GM18502 (cell line): ENCODE measurements at regions not wholly inside any gene's neighbourhood (a gene's known extent, or its start where the extent isn't known, plus 50 kb on each side); places are given as distances from the start of the nearest gene placed in this dataset.

Experiments used
- ATAC-seq: cut with Tn5 transposase; IDR thresholded peaks from one replicate; pipeline ENCODE4 v1.9.1; 2021; ENCODE audit warnings: mild to moderate bottlenecking; ENCODE audit not compliant: unreplicated experiment, poor library complexity

GRCh38 chr15:94943888-94944287, 712.5 kb downstream of the MCTP2 start:
- no peak for ATAC-seq

DNA sequence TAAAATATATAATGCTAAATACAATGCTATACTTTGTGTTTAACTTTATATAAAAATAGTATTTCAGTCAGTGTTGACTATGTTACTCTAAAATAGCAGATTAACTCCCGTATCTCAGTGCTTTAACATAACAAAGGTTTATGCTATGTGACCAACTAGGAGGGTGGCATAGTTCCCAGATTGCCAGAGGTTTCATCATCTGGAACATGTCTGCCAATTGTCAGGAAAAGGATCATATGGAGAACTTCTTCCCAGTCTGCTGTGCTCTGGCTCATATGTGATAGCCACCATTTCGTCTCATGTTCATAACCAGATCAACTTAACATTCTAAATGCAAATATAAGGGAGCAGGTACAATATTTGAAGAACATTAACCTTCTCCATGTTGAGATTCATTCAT, 720.2 kb downstream of the MCTP2 start:
- ATAC-seq, result no peak

DNA sequence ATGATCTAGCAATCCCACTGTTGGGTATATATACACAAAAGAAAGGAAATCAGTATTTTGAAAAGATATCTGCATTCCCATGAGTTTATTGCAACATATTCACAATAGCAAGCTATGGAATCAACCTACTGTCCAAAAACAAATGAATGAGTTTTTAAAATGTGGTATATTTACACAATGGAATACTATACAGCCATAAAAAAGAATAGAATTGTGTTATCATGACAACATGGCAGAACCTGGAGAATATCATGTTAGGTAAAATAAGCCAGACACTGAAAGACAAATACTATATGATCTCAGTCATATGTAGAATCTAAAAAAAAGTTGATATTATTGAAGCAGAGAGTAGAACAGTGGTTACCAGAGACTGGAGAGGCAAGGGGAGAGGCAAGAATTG, 732.6 kb downstream of the MCTP2 start:
- ATAC-seq, result no peak

- ATAC-seq, result no peak
These were observed 734.2 kb downstream of the MCTP2 start for GRCh38 chr15:94965593-94965992.

- no peak for ATAC-seq
These were observed 736.8 kb downstream of the MCTP2 start for GRCh38 chr15:94968133-94968532.

DNA sequence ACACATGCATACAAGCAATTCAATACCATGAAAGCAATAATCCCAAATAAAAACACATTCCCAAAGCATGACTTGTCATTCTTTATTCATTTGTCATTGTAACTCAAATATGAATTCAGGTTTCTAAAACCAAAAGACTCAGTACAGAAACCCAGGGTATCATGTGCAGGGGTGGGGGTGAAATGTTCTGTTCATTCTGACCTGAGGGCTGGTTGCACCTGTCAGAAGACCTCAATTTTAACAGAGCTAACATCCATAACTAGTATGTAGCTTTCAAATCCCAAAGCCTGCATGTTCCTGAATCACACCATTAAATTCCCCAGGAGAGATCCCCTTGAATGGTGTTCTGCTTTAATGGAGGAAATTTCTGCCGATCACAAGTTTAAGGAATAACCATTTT, 738.7 kb downstream of the MCTP2 start:
- ATAC-seq, result no peak

DNA sequence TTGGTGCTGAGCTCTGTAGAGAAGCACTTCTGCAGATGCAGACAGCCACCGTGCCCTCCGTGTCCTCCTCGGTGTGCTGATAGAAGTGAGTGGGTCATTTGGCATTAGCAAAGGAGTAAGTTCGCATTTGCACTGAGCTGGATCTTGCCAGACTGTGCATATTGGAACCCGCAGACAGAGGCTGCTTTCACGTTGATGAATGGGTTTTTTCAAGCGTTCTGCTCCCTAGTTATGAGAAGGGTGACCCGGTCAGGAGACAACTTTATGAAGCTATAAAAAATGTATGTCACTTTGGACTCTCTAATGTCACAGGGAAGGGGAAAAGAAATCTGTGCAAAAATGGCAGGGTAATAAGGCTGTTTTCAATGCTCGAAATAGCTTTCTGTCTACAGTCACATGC, 739.4 kb downstream of the MCTP2 start:
- no peak for ATAC-seq

- no peak for ATAC-seq
These were observed 741.0 kb downstream of the MCTP2 start for GRCh38 chr15:94972314-94972713.

DNA sequence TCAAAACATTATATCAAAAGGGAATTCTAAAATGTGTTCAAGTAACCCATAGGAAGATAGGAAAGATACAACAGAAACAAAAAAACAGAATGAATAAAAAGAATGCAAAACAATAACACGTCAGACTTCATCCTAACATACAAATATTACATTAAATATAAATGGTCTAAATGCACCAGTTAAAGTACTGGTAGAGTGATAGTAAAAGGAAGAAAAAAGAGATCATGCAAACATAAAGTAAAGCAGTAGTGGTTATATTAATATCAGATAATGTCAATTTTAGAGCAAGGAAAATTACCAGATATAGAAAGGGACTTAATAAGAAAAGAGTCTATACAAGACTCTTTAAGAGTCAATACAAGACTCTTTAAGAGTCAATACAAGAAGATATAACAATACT, 755.7 kb downstream of the MCTP2 start:
- ATAC-seq, result no peak

DNA sequence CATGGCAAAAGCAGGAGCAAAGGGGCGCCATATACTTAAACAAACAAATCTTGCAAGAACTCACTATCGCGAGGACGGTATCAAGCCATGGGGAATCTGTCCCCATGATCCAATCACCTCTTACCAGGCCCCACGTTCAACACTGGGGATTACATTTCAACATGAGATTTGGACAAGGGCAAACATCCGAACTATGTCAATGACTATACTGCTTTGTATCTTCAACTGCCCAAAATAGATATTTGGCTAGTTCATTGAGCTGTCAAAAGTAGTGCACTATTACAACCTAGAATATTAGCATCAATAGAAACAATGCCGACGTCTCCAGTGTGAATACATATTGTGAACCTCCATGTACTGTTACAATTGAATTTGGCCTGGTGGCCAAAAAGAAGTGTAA, 760.4 kb downstream of the MCTP2 start:
- ATAC-seq, result no peak

GRCh38 chr15:95009635-95010034, 778.3 kb downstream of the MCTP2 start:
- ATAC-seq, result no peak

GRCh38 chr15:95013381-95013780, 782.0 kb downstream of the MCTP2 start:
- no peak for ATAC-seq

DNA sequence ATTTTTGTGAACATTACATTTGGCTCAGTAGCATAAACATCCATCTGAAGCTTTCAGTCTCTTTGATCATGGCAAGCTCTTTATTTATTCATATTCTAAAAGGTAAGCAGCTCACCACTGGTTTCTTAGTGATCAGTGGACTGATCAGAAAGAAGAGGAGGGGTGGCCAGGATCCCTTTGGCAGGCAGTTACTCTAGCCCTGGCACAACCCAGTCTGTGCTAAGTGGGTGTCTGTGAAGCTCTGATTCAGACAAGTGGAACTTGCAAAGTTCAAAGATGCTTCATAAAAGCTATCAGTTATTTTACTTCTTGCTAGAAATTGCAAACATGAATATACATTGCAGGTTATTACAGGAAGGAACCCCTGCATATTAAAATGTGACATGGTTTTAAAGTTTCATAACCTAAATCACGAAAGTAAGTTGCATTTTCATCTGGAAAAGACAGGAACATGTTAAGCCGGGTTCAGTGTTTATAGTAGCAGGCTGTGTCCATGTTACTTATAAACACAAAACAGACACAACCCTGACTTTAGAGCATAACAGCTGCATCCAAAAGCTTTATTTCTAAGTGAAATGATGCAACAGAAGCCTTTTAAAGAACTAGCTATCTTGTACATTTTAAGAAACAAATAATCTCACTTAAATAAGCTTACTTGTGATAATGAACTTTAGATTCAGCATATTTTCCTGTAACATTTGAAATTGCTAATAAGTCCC, 785.3 kb downstream of the MCTP2 start:
- no peak for ATAC-seq

DNA sequence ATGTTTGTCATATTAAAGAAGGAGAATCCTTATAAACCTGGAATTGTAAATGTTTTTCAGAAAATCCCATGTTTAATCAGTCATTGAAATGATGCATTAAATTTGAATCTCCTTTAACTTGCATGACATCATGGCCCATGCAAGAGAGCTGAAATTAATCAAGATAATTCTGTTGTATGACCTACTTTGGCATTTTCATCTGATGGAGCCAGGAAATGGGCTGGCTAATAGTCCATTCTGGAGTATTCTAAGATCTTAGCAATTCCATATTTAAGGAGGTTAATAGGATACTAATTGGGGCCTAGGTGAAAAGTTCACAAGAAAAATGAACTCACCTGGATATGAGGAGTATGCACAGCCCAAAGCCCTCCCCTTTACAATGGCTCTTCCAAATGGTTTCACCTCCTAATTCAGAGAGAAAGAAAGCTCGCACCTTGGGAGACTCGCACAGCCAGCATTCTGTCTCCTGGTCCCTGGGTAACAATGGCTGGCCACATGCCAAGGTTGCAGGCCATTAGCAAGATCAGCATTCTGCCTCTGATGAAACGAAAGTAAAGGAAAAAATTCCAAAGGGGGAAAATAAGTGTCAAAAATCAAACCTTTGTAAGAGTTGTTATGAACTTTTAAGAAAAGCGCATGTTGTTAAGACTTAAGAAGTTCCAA, 786.4 kb downstream of the MCTP2 start:
- ATAC-seq, result no peak

DNA sequence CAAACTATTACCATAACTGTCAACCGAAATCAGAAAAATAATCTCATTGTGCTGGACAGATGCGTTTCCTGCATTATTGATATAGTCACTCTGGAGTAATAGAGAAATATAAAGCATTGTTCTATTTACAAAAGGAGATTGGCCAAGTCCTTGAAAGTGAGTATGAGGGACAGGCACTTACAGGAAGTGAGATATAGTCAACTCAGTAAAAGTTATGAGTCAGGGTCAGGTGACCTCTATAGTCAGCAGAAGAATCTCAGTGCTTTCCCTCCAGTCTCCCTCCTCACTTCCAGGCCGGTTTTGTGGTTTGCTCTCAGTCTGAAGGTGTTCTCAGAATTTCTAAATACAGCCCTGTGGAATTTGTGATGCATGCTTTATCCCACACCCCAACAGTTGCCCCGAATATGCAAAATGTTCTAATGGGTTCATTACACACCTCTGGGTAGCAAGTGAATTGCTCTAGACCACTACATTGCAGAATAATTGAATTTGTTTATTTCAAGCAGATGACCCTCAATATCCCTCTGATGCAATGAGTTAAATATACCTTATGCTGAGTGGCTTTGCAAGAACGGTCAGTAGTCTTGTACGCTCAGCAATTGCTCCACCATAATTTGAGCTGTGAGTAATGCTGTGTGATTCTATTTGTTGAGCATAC, 787.7 kb downstream of the MCTP2 start:
- ATAC-seq, result peak; percentile 75

- ATAC-seq, result no peak
These were observed 788.5 kb downstream of the MCTP2 start for GRCh38 chr15:95019907-95020306.

DNA sequence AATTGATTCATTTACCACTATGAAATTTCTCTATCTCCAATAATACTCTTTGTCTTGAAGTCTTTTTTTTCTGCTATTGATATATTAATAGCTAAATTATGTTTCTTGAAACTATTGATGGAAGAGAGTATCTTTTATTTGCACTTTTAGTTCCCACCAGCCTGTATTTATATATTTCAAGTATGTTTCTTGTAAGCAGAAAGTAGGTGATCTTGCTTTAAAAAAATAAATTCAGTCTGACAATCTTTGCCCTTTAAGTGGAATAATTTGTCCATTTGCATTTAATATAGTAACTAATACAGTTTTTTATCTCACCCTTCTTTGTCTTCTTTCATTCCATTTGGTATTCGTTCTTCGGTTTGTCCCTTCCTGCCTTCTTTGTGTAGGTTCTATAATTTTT, 790.5 kb downstream of the MCTP2 start:
- ATAC-seq, result no peak

- ATAC-seq, result no peak
These were observed 793.0 kb downstream of the MCTP2 start for GRCh38 chr15:95024351-95024750.

DNA sequence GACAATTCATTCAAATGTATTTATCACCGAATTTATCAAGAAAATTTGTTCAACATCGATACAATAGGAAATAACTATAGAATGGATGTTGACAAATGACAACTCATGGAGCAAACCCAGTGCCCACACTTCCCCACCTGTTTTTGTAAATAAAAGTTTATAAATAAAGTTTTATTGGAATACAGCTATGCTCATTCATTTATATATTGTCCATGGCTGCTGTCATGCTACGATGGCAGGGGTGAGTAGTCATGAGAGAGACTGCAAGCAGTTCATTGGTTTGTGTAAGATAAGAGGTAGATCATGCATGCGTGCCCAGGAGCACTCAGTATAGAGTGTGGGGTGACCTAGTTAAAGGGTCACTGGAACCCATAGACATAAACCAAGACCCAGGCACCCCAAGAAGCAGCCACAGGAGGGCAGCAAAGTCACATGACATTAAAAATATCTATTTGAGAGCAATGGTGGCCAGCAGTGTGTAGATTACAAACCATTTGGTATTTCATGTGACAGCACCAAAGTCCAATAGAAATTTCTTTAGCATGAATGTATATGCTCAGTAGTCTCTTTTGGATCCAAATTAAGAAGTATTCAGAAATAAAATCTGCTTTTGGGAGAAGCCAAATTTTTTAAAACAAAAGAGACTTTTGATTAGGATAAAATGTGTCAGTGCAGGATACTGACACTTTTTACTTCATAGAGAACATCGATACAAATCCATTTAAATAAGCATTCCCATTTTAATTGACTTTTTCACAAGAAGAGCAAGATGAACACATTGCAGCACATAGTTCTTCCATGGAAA, 794.8 kb downstream of the MCTP2 start:
- no peak for ATAC-seq

GRCh38 chr15:95027981-95028380, 796.6 kb downstream of the MCTP2 start:
- no peak for ATAC-seq

DNA sequence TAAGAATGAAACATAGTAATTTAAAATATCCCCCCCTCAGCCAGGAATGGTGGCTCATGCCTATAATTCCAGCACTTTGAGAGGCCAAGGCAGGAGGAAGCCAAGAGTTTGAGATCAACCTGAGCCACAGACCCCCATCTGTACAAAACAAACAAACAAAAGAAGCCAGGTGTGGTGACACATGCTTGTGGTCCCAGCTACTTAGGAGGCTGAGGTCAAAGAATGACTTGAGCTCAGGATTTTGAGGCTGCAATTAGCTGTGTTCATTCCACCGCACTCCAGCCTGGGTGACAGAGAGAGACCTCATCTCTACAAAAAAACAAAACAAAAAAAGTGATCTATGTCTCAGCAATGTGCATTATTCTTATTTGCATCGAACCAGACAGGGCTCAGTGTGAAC, 800.8 kb downstream of the MCTP2 start:
- no peak for ATAC-seq
